Activated CD8-positive, alpha-beta T cell treated with anti-CD3 and anti-CD28 coated beads, Interleukin-2, amount 10 ng/mL, durations not matched to agents 7 days and 5 days (primary cell): ENCODE measurements at regions not wholly inside any gene's neighbourhood (a gene's known extent, or its start where the extent isn't known, plus 50 kb on each side); places are given as distances from the start of the nearest gene placed in this dataset.

Source experiments
- ATAC-seq: fragments of 150-1000 bp; cut with Tn5 transposase; one replicate; pipeline ENCODE4 v1.10.0; 2021; ENCODE audit warnings: moderate library complexity
- CTCF ChIA-PET: fragments of 350-600 bp; sonication (Branson Sonifier 250); formaldehyde crosslinking; loops from one replicate; lab custom pipeline; 2021; ENCODE audit warnings: antibody characterized with exemption; lab: Charles Lee
- POLR2A ChIA-PET: fragments of 350-600 bp; sonication (Branson Sonifier 250); formaldehyde crosslinking; loops from one replicate; lab custom pipeline; 2021; ENCODE audit warnings: antibody characterized with exemption; lab: Charles Lee
- DNase-seq: peaks from one replicate; pipeline ENCODE4 v3.0.0-alpha.2; 2020
- H3K27ac Mint-ChIP-seq: one replicate; pipeline ENCODE4 v1.8.0; 2021; ENCODE audit warnings: mild to moderate bottlenecking, mixed read lengths
- H3K27me3 Mint-ChIP-seq: one replicate; pipeline ENCODE4 v1.8.0; 2021; ENCODE audit warnings: low read depth, mixed read lengths
- H3K36me3 Mint-ChIP-seq: one replicate; pipeline ENCODE4 v1.8.0; 2021; ENCODE audit warnings: low read depth, mixed read lengths
- H3K4me1 Mint-ChIP-seq: one replicate; pipeline ENCODE4 v1.8.0; 2021; ENCODE audit warnings: low read depth, mixed read lengths
- H3K4me3 Mint-ChIP-seq: one replicate; pipeline ENCODE4 v1.8.0; 2021; ENCODE audit warnings: mild to moderate bottlenecking, mixed read lengths
- H3K9me3 Mint-ChIP-seq: one replicate; pipeline ENCODE4 v1.8.0; 2022; ENCODE audit warnings: mixed read lengths; ENCODE audit not compliant: insufficient read depth

DNA sequence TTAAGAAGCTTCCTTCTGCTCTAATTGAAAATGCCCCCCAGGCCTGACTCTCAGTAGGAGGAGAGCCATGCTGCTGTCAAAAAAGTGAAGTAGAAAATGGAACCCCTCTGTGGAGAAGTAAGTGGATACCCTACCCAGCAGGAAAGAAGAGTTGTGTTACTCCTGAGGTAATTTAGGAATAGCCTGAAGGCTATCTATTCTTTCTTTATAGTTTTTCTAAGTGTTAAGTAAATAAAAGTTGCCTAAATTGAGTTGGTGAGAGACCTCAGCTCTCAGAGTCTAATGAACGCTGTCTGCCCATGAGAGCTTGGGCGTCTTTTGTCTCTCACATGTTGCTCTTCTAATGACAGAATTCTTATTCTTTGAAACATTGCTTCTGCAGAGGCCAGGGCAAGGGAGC is 116.2 kb downstream of the NSUN3 start:
- no peak overlapping the region for H3K4me3 Mint-ChIP-seq
- ATAC-seq = no peak
- H3K36me3 Mint-ChIP-seq = no peaks in the 10 kb centered on the region
- POLR2A ChIA-PET = no interaction called here
- H3K27ac Mint-ChIP-seq = no peak overlapping the region
- CTCF ChIA-PET = no interaction called here
- peaks cover 2% of the 10 kb centered on the region for H3K27me3 Mint-ChIP-seq
- H3K9me3 Mint-ChIP-seq = no peaks in the 10 kb centered on the region
- H3K4me1 Mint-ChIP-seq = no peaks in the 10 kb centered on the region
- DNase-seq = no peak

- Mint-ChIP-seq H3K4me1 (no peaks in the 10 kb centered on the region), H3K36me3 (no peaks in the 10 kb centered on the region), H3K9me3 (no peaks in the 10 kb centered on the region), H3K4me3 (no peak overlapping the region), H3K27me3 (no peaks in the 10 kb centered on the region), H3K27ac (no peak overlapping the region)
- DNase-seq (no peak), ATAC-seq (no peak)
- ChIA-PET CTCF (no interaction called here), POLR2A (interaction anchor here (0.6 kb wide), 1 partner anchor 461 kb away, joined by 3 read pairs; no protein-coding TSS in a partner anchor)
Measured at GRCh38 chr3:94183551-94183950, 120.7 kb downstream of the NSUN3 start.

GRCh38 chr3:94184781-94185180 is 121.9 kb downstream of the NSUN3 start:
- DNase-seq = no peak
- H3K27me3 Mint-ChIP-seq = peaks cover 3% of the 10 kb centered on the region
- no peaks in the 10 kb centered on the region for H3K4me1 Mint-ChIP-seq
- no peaks in the 10 kb centered on the region for H3K9me3 Mint-ChIP-seq
- H3K36me3 Mint-ChIP-seq = no peaks in the 10 kb centered on the region
- no peak overlapping the region for H3K4me3 Mint-ChIP-seq
- no peak overlapping the region for H3K27ac Mint-ChIP-seq
- CTCF ChIA-PET = no interaction called here
- POLR2A ChIA-PET = no interaction called here
- no peak for ATAC-seq

DNA sequence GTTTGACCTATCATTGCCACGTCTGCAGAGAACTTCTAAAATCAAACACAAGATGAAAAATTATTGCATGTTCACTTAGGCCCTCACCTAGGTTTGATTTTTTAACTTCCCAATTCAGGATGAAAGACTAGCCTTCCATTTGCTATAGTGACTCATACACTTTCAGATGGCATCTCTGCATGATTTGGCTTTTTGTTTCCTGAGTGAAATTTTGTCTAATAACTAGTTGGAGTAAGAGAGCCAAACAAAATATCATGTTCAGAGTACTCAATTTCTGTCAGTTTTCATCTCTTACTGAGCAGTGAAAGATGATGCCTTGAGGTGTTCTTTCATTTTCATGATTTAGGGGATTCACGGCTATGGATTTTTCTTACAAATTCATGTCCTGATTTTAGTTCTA is 122.9 kb downstream of the NSUN3 start:
- H3K36me3 Mint-ChIP-seq = no peaks in the 10 kb centered on the region
- H3K4me3 Mint-ChIP-seq = no peak overlapping the region
- no peak overlapping the region for H3K27ac Mint-ChIP-seq
- no peak for DNase-seq
- H3K27me3 Mint-ChIP-seq = peaks cover 3% of the 10 kb centered on the region
- H3K9me3 Mint-ChIP-seq = no peaks in the 10 kb centered on the region
- no peak for ATAC-seq
- POLR2A ChIA-PET = no interaction called here
- H3K4me1 Mint-ChIP-seq = no peaks in the 10 kb centered on the region
- CTCF ChIA-PET = no interaction called here

GRCh38 chr3:94187697-94188096 is 124.8 kb downstream of the NSUN3 start:
- CTCF ChIA-PET = no interaction called here
- POLR2A ChIA-PET = no interaction called here
- ATAC-seq = no peak
- no peak overlapping the region for H3K27ac Mint-ChIP-seq
- peaks cover 3% of the 10 kb centered on the region for H3K27me3 Mint-ChIP-seq
- no peak for DNase-seq
- H3K4me1 Mint-ChIP-seq = no peaks in the 10 kb centered on the region
- no peaks in the 10 kb centered on the region for H3K36me3 Mint-ChIP-seq
- no peaks in the 10 kb centered on the region for H3K9me3 Mint-ChIP-seq
- no peak overlapping the region for H3K4me3 Mint-ChIP-seq

GRCh38 chr3:94195381-94195780 is 132.5 kb downstream of the NSUN3 start:
- Mint-ChIP-seq H3K9me3 (no peaks in the 10 kb centered on the region), H3K36me3 (no peaks in the 10 kb centered on the region), H3K4me3 (no peak overlapping the region), H3K27me3 (no peaks in the 10 kb centered on the region), H3K4me1 (no peaks in the 10 kb centered on the region), H3K27ac (no peak overlapping the region)
- DNase-seq (no peak), ATAC-seq (no peak)
- CTCF ChIA-PET = no interaction called here
- POLR2A ChIA-PET = no interaction called here

DNA sequence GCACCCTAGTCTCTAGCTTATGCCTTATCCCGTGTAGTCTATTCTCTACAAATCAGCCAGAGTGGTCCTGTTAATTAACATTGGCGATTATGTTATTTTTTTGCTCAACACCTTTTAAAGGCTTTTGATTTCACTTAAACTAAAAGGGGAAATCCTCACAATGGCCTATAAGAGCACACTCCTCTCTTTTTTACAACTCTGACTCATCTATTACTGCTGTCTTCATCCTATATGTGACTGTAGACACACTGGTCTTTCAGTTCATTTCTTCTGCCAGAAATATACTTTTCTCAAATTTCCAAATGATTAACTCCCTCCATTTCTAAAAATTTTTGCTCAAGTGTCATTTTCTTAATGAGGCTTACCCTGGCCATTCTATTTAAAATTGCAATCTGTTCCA is 143.4 kb downstream of the NSUN3 start:
- Mint-ChIP-seq H3K9me3 (no peaks in the 10 kb centered on the region), H3K36me3 (no peaks in the 10 kb centered on the region), H3K27me3 (no peaks in the 10 kb centered on the region), H3K4me1 (no peaks in the 10 kb centered on the region), H3K4me3 (no peak overlapping the region), H3K27ac (no peak overlapping the region)
- no peak for DNase-seq
- CTCF ChIA-PET = no interaction called here
- POLR2A ChIA-PET = no interaction called here
- ATAC-seq = no peak

- Mint-ChIP-seq H3K27me3 (no peaks in the 10 kb centered on the region), H3K9me3 (no peaks in the 10 kb centered on the region), H3K27ac (no peak overlapping the region), H3K4me1 (no peaks in the 10 kb centered on the region), H3K4me3 (no peak overlapping the region), H3K36me3 (no peaks in the 10 kb centered on the region)
- ChIA-PET POLR2A (no interaction called here), CTCF (no interaction called here)
- no peak for DNase-seq
- no peak for ATAC-seq
Measured at GRCh38 chr3:94210256-94210655, 147.4 kb downstream of the NSUN3 start.

DNA sequence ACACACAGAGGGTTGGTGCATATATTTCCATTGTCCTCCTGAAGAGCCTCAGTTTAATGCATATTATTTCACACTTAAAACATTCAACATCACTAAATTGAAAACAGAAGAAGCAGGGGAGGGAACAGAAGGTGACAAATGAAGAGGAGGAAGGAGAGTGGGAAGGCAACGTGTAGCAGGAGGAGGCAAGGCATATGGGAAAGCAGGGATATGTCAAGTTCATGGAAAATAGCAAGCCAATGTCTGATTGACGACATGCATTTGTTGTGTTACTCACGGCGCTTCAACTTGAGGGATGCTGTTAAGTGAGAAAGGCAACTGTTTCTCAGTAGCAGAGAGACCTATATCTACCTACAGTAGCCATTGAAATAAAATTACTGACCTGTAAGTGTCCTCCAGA is 154.5 kb downstream of the NSUN3 start:
- no peak for DNase-seq
- Mint-ChIP-seq H3K9me3 (no peaks in the 10 kb centered on the region), H3K27ac (no peak overlapping the region), H3K4me3 (no peak overlapping the region), H3K27me3 (no peaks in the 10 kb centered on the region), H3K4me1 (no peaks in the 10 kb centered on the region), H3K36me3 (no peaks in the 10 kb centered on the region)
- ChIA-PET CTCF (no interaction called here), POLR2A (no interaction called here)
- ATAC-seq = no peak

- Mint-ChIP-seq H3K4me3 (no peak overlapping the region), H3K36me3 (no peaks in the 10 kb centered on the region), H3K9me3 (no peaks in the 10 kb centered on the region), H3K4me1 (no peaks in the 10 kb centered on the region), H3K27me3 (no peaks in the 10 kb centered on the region), H3K27ac (no peak overlapping the region)
- POLR2A ChIA-PET = no interaction called here
- DNase-seq (no peak), ATAC-seq (no peak)
- CTCF ChIA-PET = no interaction called here
Measured at GRCh38 chr3:94220426-94220825, 157.6 kb downstream of the NSUN3 start.

GRCh38 chr3:94221829-94222228 is 159.0 kb downstream of the NSUN3 start:
- Mint-ChIP-seq H3K9me3 (no peaks in the 10 kb centered on the region), H3K4me3 (no peak overlapping the region), H3K27ac (no peak overlapping the region), H3K27me3 (no peaks in the 10 kb centered on the region), H3K4me1 (no peaks in the 10 kb centered on the region), H3K36me3 (no peaks in the 10 kb centered on the region)
- no peak for DNase-seq
- ChIA-PET POLR2A (no interaction called here), CTCF (no interaction called here)
- ATAC-seq = no peak

DNA sequence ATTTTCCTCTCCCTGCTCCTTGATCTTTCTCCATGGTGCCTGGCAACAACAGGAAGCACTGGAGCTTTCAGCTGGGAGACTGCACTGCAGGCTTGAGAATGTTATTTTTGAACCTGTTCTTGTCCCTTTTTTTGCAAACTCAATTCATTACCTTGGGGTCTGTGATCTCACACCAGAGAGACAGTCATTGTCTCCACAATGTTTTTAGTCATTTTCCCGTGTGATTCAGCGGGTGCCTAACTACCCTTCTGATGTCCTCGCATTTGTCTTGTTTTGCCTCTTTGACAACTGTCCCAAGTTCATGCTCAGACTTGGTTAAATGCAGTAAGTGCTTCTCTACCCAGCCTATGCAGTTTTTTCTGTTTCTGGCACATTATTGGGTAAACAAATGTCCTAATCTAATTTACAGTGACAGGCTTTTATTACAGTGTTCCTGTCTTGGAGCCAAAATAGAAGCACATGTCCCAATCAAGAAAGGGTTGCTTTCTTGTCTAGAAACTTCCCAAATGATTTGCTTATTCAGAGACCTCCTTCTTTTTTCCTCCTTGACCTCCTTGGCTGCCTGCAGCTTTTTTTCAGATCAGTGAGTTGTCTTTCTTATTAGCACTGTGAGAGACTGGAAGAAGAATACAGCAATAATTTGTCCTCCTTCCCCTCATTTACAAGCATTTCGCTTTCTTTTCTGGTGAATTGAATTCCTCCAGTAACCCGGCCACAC is 162.4 kb downstream of the NSUN3 start:
- ChIA-PET CTCF (no interaction called here), POLR2A (no interaction called here)
- no peaks in the 10 kb centered on the region for H3K4me1 Mint-ChIP-seq
- no peak for DNase-seq
- H3K36me3 Mint-ChIP-seq = no peaks in the 10 kb centered on the region
- no peak overlapping the region for H3K27ac Mint-ChIP-seq
- no peak overlapping the region for H3K4me3 Mint-ChIP-seq
- H3K9me3 Mint-ChIP-seq = no peaks in the 10 kb centered on the region
- ATAC-seq = no peak
- no peaks in the 10 kb centered on the region for H3K27me3 Mint-ChIP-seq

- H3K4me3 Mint-ChIP-seq = no peak overlapping the region
- no peak overlapping the region for H3K27ac Mint-ChIP-seq
- H3K9me3 Mint-ChIP-seq = no peaks in the 10 kb centered on the region
- ATAC-seq = no peak
- no peaks in the 10 kb centered on the region for H3K27me3 Mint-ChIP-seq
- ChIA-PET CTCF (no interaction called here), POLR2A (no interaction called here)
- no peaks in the 10 kb centered on the region for H3K4me1 Mint-ChIP-seq
- no peak for DNase-seq
- H3K36me3 Mint-ChIP-seq = no peaks in the 10 kb centered on the region
Measured at GRCh38 chr3:94226078-94226477, 163.2 kb downstream of the NSUN3 start.
